GM12878 (cell line): ENCODE measurements at regions not wholly inside any gene's neighbourhood (a gene's known extent, or its start where the extent isn't known, plus 50 kb on each side); places are given as distances from the start of the nearest gene placed in this dataset.

Experiments
- ATAC-seq: fragments of 200-7000 bp; cut with Tn5 transposase; 3 replicates; pipeline ENCODE4 v1.9.1; 2020; ENCODE audit warnings: mild to moderate bottlenecking, moderate library complexity
- BruUV-seq: library from RNA; stranded (reverse); fragments of 400-500 nt; replicated peaks from 2 replicates; lab custom pipeline; 2021; lab: Mats Ljungman, UMichigan
- CTCF ChIA-PET: fragments of 300-600 bp; sonication (Branson Sonifier 250); formaldehyde crosslinking; extraction: SDS; loops from one replicate; lab custom pipeline; 2021; ENCODE audit warnings: inconsistent platforms; lab: Yijun Ruan, JAX
- POLR2A ChIA-PET: fragments of 350-600 bp; formaldehyde crosslinking; extraction: SDS; loops from one replicate; lab custom pipeline; 2021; ENCODE audit warnings: inconsistent platforms; lab: Charles Lee
- RAD21 ChIA-PET: fragments of 300-600 bp; sonication (Branson Sonifier 250); formaldehyde crosslinking; loops from one replicate; lab custom pipeline; 2023; ENCODE audit warnings: antibody characterized with exemption; ENCODE audit not compliant: unreplicated experiment; lab: Charles Lee
- SMC1A ChIA-PET: fragments of 300-600 bp; sonication (Branson Sonifier 250); formaldehyde crosslinking; loops from one replicate; lab custom pipeline; 2023; ENCODE audit not compliant: unreplicated experiment, uncharacterized antibody; lab: Charles Lee
- DNase-seq: peaks from one replicate; pipeline ENCODE4 v3.0.0-alpha.2; 2011; ENCODE audit warnings: low read depth, low spot score
- FAIRE-seq: peaks from 3 replicates; lab custom pipeline; 2011; peaks lifted over from hg19 to GRCh38; lab: Jason Lieb, UNC
- H2AFZ ChIP-seq: 2 replicates; pipeline ENCODE4 v1.6.0; 2011; ENCODE audit warnings: low read depth, low read length, control low read depth; ENCODE audit not compliant: control insufficient read depth
- H3K27ac ChIP-seq: 2 replicates; pipeline ENCODE4 v1.5.1; 2011; ENCODE audit warnings: control low read depth; ENCODE audit not compliant: control insufficient read depth, insufficient read depth
- H3K27me3 ChIP-seq, 2 experiments: replicated peaks in 1 of 2; 2 replicates each; pipeline versions ENCODE4 v1.6.0 to v1.6.1; 2011; ENCODE audit warnings: low read length in 1 of 2; ENCODE audit not compliant: control insufficient read depth in 2 of 2, insufficient read depth in 2 of 2
- H3K36me3 ChIP-seq, 2 experiments: 2 replicates each; pipeline ENCODE4 v1.5.1; 2011; ENCODE audit warnings: low read length in 1 of 2; ENCODE audit not compliant: control insufficient read depth in 2 of 2, insufficient read depth in 2 of 2
- H3K4me1 ChIP-seq: 2 replicates; pipeline ENCODE4 v1.6.1; 2011; ENCODE audit warnings: mild to moderate bottlenecking, low read length, moderate library complexity, mixed read lengths; ENCODE audit not compliant: control insufficient read depth, insufficient read depth
- H3K4me2 ChIP-seq: 2 replicates; pipeline ENCODE4 v1.6.0; 2011; ENCODE audit warnings: control low read depth; ENCODE audit not compliant: control insufficient read depth, insufficient read depth
- H3K4me3 ChIP-seq: fragments of 200-600 bp; sonication (generic); 2 replicates; pipeline ENCODE4 v1.5.1; 2016
- H3K79me2 ChIP-seq: 2 replicates; pipeline ENCODE4 v1.6.0; 2011; ENCODE audit warnings: low read length; ENCODE audit not compliant: control insufficient read depth, insufficient read depth
- H3K9ac ChIP-seq: 2 replicates; pipeline ENCODE4 v1.8.0; 2011; ENCODE audit warnings: low read length, control low read depth, mixed read lengths; ENCODE audit not compliant: control insufficient read depth, insufficient read depth
- H3K9me3 ChIP-seq: replicated peaks from 3 replicates; pipeline ENCODE4 v1.5.1; 2011; ENCODE audit warnings: mild to moderate bottlenecking, low read length; ENCODE audit not compliant: control insufficient read depth, insufficient read depth
- H4K20me1 ChIP-seq: 2 replicates; pipeline ENCODE4 v1.6.0; 2011; ENCODE audit not compliant: control insufficient read depth, insufficient read depth
- BHLHE40 ChIP-seq, 2 experiments: fragments of 450-650 bp in 1 of 2; IDR thresholded peaks; 2 replicates each; pipeline ENCODE4 v1.6.1; 2011 to 2017; ENCODE audit warnings: low read depth in 2 of 2, borderline replicate concordance in 1 of 2, improper control_type of control experiment in 1 of 2, low read length in 1 of 2, mild to moderate bottlenecking in 1 of 2
- EGR1 ChIP-seq, 2 experiments: IDR thresholded peaks; 1 replicate in 1 of 2; 2 replicates in 1 of 2; pipeline ENCODE4 v1.6.1; 2011 to 2012; ENCODE audit warnings: low read depth in 2 of 2, low read length in 2 of 2, borderline replicate concordance in 1 of 2, mild to moderate bottlenecking in 1 of 2, moderate library complexity in 1 of 2
- ESRRA ChIP-seq: IDR thresholded peaks from 2 replicates; pipeline ENCODE4 v1.6.1; 2012; ENCODE audit warnings: mild to moderate bottlenecking, low read length, improper control_type of control experiment
- SREBF1 ChIP-seq: IDR thresholded peaks from 2 replicates; pipeline ENCODE4 v1.6.1; 2012; ENCODE audit warnings: mild to moderate bottlenecking, low read length
- ZBTB33 ChIP-seq: fragments of 450-650 bp; IDR thresholded peaks from 2 replicates; pipeline ENCODE4 v1.6.1; 2017; ENCODE audit warnings: mild to moderate bottlenecking
- ZNF24 ChIP-seq: fragments of 450-650 bp; IDR thresholded peaks from 2 replicates; pipeline ENCODE4 v1.6.1; 2017; ENCODE audit warnings: antibody characterized with exemption, mild to moderate bottlenecking
- WGBS: methylation state at CpG from one replicate; pipeline ENCODE4 v1.1.6; 2016; ENCODE audit warnings: low lambda C conversion rate; ENCODE audit not compliant: insufficient replicate concordance, insufficient coverage; ENCODE audit errors: missing lambda C conversion rate; 5-methylcytosine and 5-hydroxymethylcytosine counted together
- in situ Hi-C: fragments of 300-500 bp; cut with MboI; formaldehyde crosslinking; loops from 9 replicates; pipeline ENCODE4 v1.14.3; 2018; ENCODE audit warnings: mixed read lengths
- intact Hi-C: fragments of 100-400 bp; cut with micrococcal nuclease; formaldehyde crosslinking; loops from one replicate; pipeline ENCODE4 v1.14.2; 2022; ENCODE audit not compliant: unreplicated experiment
- TF ChIP-seq, protein P1 (sequence below), 3 experiments: IDR thresholded peaks in 2 of 3; conservative IDR thresholded peaks in 1 of 3; 2 replicates each; pipeline ENCODE4 v1.5.1; 2011; ENCODE audit warnings: low read depth in 3 of 3, low read length in 3 of 3, mild to moderate bottlenecking in 3 of 3, control low read depth in 2 of 3, moderate library complexity in 2 of 3, inconsistent platforms in 1 of 3, mixed read lengths in 1 of 3; ENCODE audit not compliant: control insufficient read depth in 2 of 3, insufficient read depth in 1 of 3; ENCODE audit errors: extremely low read depth in 1 of 3
- TF ChIP-seq, protein P2 (sequence below): IDR thresholded peaks from 2 replicates; pipeline ENCODE4 v1.6.1; 2012; ENCODE audit warnings: low read depth, low read length, improper control_type of control experiment
- TF ChIP-seq, protein P3 (sequence below): fragments of 450-650 bp; IDR thresholded peaks from 2 replicates; pipeline ENCODE4 v1.6.1; 2017; ENCODE audit warnings: low read depth, mild to moderate bottlenecking, moderate library complexity

GRCh38 chr10:18793951-18794350 lies 134.7 kb downstream of the ARL5B start:
- ChIA-PET SMC1A (interaction anchor here (0.9 to 1.4 kb wide), 4 partner anchors 9 to 375 kb away, joined by 3 to 4 read pairs (median 4); no protein-coding TSS in a partner anchor), POLR2A (no interaction called here), CTCF (interaction anchor here (0.7 to 1.2 kb wide), 4 partner anchors 11 to 860 kb away, joined by 3 read pairs; no protein-coding TSS in a partner anchor), RAD21 (interaction anchor here (1.1 kb wide), 1 partner anchor 423 kb away, joined by 3 read pairs; no protein-coding TSS in a partner anchor)
- BruUV-seq, result no TSS peak
- WGBS, result 18% methylated on average over 3 of the region's 3 CpGs
- no peaks in the 10 kb centered on the region for H3K9me3 ChIP-seq
- no peaks in the 10 kb centered on the region for H3K4me1 ChIP-seq
- no peaks in the 10 kb centered on the region for H4K20me1 ChIP-seq
- no peak overlapping the region for H2AFZ ChIP-seq
- intact Hi-C loops, result no loop called here
- TF ChIP-seq SREBF1 (no peak), EGR1 (IDR thresholded peaks at IDR 0.05; ENCODE audit: borderline replicate concordance in 1 of 2, low read depth in 2 of 2, low read length in 2 of 2) (no peak)
- TF ChIP-seq, protein P1, sequence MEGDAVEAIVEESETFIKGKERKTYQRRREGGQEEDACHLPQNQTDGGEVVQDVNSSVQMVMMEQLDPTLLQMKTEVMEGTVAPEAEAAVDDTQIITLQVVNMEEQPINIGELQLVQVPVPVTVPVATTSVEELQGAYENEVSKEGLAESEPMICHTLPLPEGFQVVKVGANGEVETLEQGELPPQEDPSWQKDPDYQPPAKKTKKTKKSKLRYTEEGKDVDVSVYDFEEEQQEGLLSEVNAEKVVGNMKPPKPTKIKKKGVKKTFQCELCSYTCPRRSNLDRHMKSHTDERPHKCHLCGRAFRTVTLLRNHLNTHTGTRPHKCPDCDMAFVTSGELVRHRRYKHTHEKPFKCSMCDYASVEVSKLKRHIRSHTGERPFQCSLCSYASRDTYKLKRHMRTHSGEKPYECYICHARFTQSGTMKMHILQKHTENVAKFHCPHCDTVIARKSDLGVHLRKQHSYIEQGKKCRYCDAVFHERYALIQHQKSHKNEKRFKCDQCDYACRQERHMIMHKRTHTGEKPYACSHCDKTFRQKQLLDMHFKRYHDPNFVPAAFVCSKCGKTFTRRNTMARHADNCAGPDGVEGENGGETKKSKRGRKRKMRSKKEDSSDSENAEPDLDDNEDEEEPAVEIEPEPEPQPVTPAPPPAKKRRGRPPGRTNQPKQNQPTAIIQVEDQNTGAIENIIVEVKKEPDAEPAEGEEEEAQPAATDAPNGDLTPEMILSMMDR (IDR thresholded peaks at IDR 0.05 in 2 of 3, conservative IDR thresholded peaks at IDR 0.05 in 1 of 3; ENCODE audit: control insufficient read depth in 2 of 3, extremely low read depth in 1 of 3, insufficient read depth in 1 of 3, low read depth in 3 of 3, low read length in 3 of 3), result peak in 1 of 3 experiments; percentile 25; a peak in 1 of 6 replicates
- in situ Hi-C loops, result no loop called here
- H3K4me3 ChIP-seq, result no peak overlapping the region
- no peak overlapping the region for H3K4me2 ChIP-seq
- H3K9ac ChIP-seq, result no peak overlapping the region
- H3K36me3 ChIP-seq, result no peaks in the 10 kb centered on the region
- no peak overlapping the region for H3K27ac ChIP-seq
- H3K79me2 ChIP-seq, result no peaks in the 10 kb centered on the region
- H3K27me3 ChIP-seq, result no peaks in the 10 kb centered on the region
- FAIRE-seq (no peak), ATAC-seq (no peak), DNase-seq (no peak)

DNA sequence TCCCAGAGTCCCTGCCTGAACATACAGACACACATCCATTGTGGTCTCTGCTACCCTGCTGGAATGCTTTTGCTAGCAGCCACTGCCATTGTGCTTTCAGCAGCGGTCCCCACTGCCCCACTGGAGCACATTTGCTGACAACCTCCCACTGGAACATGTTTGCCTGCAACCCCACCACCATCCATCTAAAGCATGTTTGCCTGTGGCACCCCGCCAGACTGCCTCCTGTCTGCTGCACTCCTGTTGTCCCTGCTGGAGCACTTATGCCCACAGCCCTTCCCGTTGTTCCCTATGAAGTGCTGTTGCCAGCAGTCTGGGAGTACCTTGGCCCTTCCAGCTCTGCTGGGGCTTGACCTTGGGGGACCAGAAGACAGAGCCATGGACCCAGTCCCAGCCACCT lies 136.3 kb downstream of the ARL5B start:
- RAD21 ChIA-PET, result no interaction called here
- no peak overlapping the region for H3K4me3 ChIP-seq
- intact Hi-C loops (no loop called here), in situ Hi-C loops (no loop called here)
- no peaks in the 10 kb centered on the region for H3K27me3 ChIP-seq
- SMC1A ChIA-PET, result no interaction called here
- no peak overlapping the region for H3K9ac ChIP-seq
- H3K9me3 ChIP-seq, result no peaks in the 10 kb centered on the region
- H3K36me3 ChIP-seq, result no peaks in the 10 kb centered on the region
- POLR2A ChIA-PET, result no interaction called here
- H2AFZ ChIP-seq, result no peak overlapping the region
- CTCF ChIA-PET, result no interaction called here
- no peaks in the 10 kb centered on the region for H3K79me2 ChIP-seq
- no peak for DNase-seq
- WGBS, result 7% methylated on average over 3 of the region's 3 CpGs
- BruUV-seq, result no TSS peak
- no peaks in the 10 kb centered on the region for H4K20me1 ChIP-seq
- no peak overlapping the region for H3K4me2 ChIP-seq
- no peaks in the 10 kb centered on the region for H3K4me1 ChIP-seq
- ATAC-seq, result no peak
- no peak for FAIRE-seq
- no peak overlapping the region for H3K27ac ChIP-seq
- TF ChIP-seq, protein P2, sequence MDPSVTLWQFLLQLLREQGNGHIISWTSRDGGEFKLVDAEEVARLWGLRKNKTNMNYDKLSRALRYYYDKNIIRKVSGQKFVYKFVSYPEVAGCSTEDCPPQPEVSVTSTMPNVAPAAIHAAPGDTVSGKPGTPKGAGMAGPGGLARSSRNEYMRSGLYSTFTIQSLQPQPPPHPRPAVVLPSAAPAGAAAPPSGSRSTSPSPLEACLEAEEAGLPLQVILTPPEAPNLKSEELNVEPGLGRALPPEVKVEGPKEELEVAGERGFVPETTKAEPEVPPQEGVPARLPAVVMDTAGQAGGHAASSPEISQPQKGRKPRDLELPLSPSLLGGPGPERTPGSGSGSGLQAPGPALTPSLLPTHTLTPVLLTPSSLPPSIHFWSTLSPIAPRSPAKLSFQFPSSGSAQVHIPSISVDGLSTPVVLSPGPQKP, result no peak
- TF ChIP-seq EGR1 (IDR thresholded peaks at IDR 0.05; ENCODE audit: borderline replicate concordance in 1 of 2, low read depth in 2 of 2, low read length in 2 of 2) (no peak), BHLHE40 (IDR thresholded peaks at IDR 0.05; ENCODE audit: borderline replicate concordance in 1 of 2, low read depth in 2 of 2, low read length in 1 of 2) (no peak), ZNF24 (no peak), ZBTB33 (no peak), ESRRA (no peak)
- TF ChIP-seq, protein P3, sequence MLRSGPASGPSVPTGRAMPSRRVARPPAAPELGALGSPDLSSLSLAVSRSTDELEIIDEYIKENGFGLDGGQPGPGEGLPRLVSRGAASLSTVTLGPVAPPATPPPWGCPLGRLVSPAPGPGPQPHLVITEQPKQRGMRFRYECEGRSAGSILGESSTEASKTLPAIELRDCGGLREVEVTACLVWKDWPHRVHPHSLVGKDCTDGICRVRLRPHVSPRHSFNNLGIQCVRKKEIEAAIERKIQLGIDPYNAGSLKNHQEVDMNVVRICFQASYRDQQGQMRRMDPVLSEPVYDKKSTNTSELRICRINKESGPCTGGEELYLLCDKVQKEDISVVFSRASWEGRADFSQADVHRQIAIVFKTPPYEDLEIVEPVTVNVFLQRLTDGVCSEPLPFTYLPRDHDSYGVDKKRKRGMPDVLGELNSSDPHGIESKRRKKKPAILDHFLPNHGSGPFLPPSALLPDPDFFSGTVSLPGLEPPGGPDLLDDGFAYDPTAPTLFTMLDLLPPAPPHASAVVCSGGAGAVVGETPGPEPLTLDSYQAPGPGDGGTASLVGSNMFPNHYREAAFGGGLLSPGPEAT, result no peak
